ENCODE measurements at regions not wholly inside any gene's neighbourhood (a gene's known extent, or its start where the extent isn't known, plus 50 kb on each side); places are given as distances from the start of the nearest gene placed in this dataset.

DNA sequence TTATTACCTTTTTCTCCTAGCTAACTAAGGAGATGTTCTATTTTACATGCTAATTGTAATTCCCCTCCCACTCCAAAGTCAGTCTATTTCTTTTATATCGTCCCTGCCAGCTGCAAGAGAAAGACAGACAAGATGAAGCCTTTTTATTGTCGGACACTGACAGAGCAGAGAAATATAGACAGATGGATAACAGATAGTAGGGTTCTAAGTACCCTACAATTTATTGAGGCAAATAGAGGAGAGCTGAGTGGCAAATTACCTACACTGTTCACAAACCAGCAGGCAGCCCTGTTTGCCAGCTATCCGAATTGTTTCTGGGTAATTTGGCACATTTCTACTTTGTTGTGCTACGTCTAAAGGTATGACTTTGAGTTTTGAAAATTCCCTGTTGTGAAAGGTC lies 392.3 kb upstream of the ZNF717 start:
- POLR2A ChIA-PET (ENCODE audit: partially characterized antibody) = no interaction called here
- H3K14ac ChIP-seq (ENCODE audit: insufficient read length) = no peak overlapping the region
- H2BK12ac ChIP-seq (ENCODE audit: low read depth, low read length) = no peak overlapping the region
- no peaks in the 10 kb centered on the region for H3K79me1 ChIP-seq (ENCODE audit: low read depth, low read length)
- no peak overlapping the region for H3K56ac ChIP-seq (replicated peaks; ENCODE audit: insufficient read length, low read depth, low read length)
- no peak overlapping the region for H4K91ac ChIP-seq (replicated peaks; ENCODE audit: insufficient read length, low read length)
- no peak for DNase-seq (ENCODE audit: low read depth in 1 of 2, low spot score in 2 of 2)
- no peak overlapping the region for H2BK120ac ChIP-seq (replicated peaks; ENCODE audit: low read depth, low read length)
- no peak overlapping the region for H2BK5ac ChIP-seq (ENCODE audit: low read depth, low read length)
- no peak overlapping the region for H2AK5ac ChIP-seq (ENCODE audit: low read depth, low read length)
- no peaks in the 10 kb centered on the region for H3K4me1 ChIP-seq (replicated peaks in 1 of 4; ENCODE audit: control insufficient read depth in 3 of 4, insufficient read depth in 4 of 4, low read length in 3 of 4)
- H4K8ac ChIP-seq (ENCODE audit: extremely low read depth, insufficient read depth, low read length) = no peak overlapping the region
- no peaks in the 10 kb centered on the region for H3K9me3 ChIP-seq (ENCODE audit: insufficient read depth in 2 of 2, low read depth in 1 of 2, low read length in 1 of 2)
- 83% methylated on average over 4 of the region's 4 CpGs; no CpG with 5 or more reads in 1 of the 2 experiments for WGBS, 2 experiments (ENCODE audit: extremely low coverage in 1 of 2, insufficient coverage in 1 of 2, insufficient read length in 1 of 2, insufficient replicate concordance in 2 of 2, low coverage in 1 of 2, low lambda C conversion rate in 2 of 2, missing lambda C conversion rate in 1 of 2)
- H3K4me2 ChIP-seq (ENCODE audit: insufficient read depth in 1 of 2, low read depth in 2 of 2, low read length in 2 of 2) = no peak overlapping the region
- H3K4me3 ChIP-seq (ENCODE audit: extremely low read depth in 1 of 4, insufficient read depth in 2 of 4, low read depth in 3 of 4, low read length in 4 of 4) = no peak overlapping the region
- no peak overlapping the region for H3K18ac ChIP-seq (ENCODE audit: extremely low read depth, low read length)
- H3K4ac ChIP-seq (replicated peaks; ENCODE audit: insufficient read length, low read depth, low read length) = no peak overlapping the region
- no peak overlapping the region for H4K5ac ChIP-seq (ENCODE audit: insufficient read length, low read depth, low read length)
- no peaks in the 10 kb centered on the region for H4K20me1 ChIP-seq (replicated peaks in 1 of 2; ENCODE audit: control insufficient read depth in 1 of 2, insufficient read depth in 2 of 2, low read length in 2 of 2)
- H3K79me2 ChIP-seq (ENCODE audit: control insufficient read depth in 1 of 2, insufficient read depth in 2 of 2, low read length in 2 of 2) = no peaks in the 10 kb centered on the region
- no peak for FAIRE-seq
- no peak overlapping the region for H2BK15ac ChIP-seq (ENCODE audit: low read length)
- no peak overlapping the region for H3K23ac ChIP-seq (ENCODE audit: insufficient read length)
- no peak overlapping the region for H3K27ac ChIP-seq (ENCODE audit: low read depth, low read length)
- no peak overlapping the region for H2AFZ ChIP-seq (ENCODE audit: low read length)
- CTCF ChIA-PET (ENCODE audit: partially characterized antibody) = interaction anchor here (1.3 to 2.2 kb wide), 3 partner anchors 13 to 433 kb away, joined by 3 to 5 read pairs (median 4); no protein-coding TSS in a partner anchor
- H3K9ac ChIP-seq (replicated peaks in 1 of 4; ENCODE audit: extremely low read depth in 1 of 4, low read depth in 3 of 4, low read length in 3 of 4) = no peak overlapping the region
- H3K23me2 ChIP-seq (ENCODE audit: low read depth, low read length) = no peaks in the 10 kb centered on the region
- no peaks in the 10 kb centered on the region for H3K27me3 ChIP-seq (replicated peaks in 1 of 4; ENCODE audit: control insufficient read depth in 3 of 4, extremely low read depth in 1 of 4, insufficient read depth in 3 of 4, low read length in 3 of 4)
- no peaks in the 10 kb centered on the region for H3K36me3 ChIP-seq (ENCODE audit: control insufficient read depth in 2 of 4, insufficient read depth in 4 of 4, low read length in 3 of 4)
- no peak overlapping the region for H2BK20ac ChIP-seq (ENCODE audit: low read length)
- no peak for TF ChIP-seq MAFK (IDR thresholded peaks at IDR 0.05; ENCODE audit: low read depth, low read length)
- TF ChIP-seq SUZ12 (IDR thresholded peaks at IDR 0.05; ENCODE audit: low read length) = no peak
- TF ChIP-seq SIRT6 (IDR thresholded peaks at IDR 0.05; ENCODE audit: low read length) = no peak
- TF ChIP-seq HDAC6 (IDR thresholded peaks at IDR 0.05; ENCODE audit: low read depth, low read length) = no peak
- no peak for TF ChIP-seq KDM4A (IDR thresholded peaks at IDR 0.05; ENCODE audit: low read depth, low read length, severe bottlenecking)
- TF ChIP-seq, protein P1, sequence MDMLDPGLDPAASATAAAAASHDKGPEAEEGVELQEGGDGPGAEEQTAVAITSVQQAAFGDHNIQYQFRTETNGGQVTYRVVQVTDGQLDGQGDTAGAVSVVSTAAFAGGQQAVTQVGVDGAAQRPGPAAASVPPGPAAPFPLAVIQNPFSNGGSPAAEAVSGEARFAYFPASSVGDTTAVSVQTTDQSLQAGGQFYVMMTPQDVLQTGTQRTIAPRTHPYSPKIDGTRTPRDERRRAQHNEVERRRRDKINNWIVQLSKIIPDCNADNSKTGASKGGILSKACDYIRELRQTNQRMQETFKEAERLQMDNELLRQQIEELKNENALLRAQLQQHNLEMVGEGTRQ (IDR thresholded peaks at IDR 0.05; ENCODE audit: low read length) = no peak
- no peak for TF ChIP-seq CHD1 (IDR thresholded peaks at IDR 0.05; ENCODE audit: low read depth, low read length)
- TF ChIP-seq EP300 (IDR thresholded peaks at IDR 0.05; ENCODE audit: borderline replicate concordance in 1 of 2, low read depth in 2 of 2, low read length in 2 of 2) = no peak
- no peak for TF ChIP-seq CEBPB (IDR thresholded peaks at IDR 0.05; ENCODE audit: low read depth, low read length)
- TF ChIP-seq CREB1 (IDR thresholded peaks at IDR 0.05) = no peak
- TF ChIP-seq RXRA (IDR thresholded peaks at IDR 0.05; ENCODE audit: insufficient read depth, low read depth, low read length) = no peak
- no peak for TF ChIP-seq NRF1 (IDR thresholded peaks at IDR 0.05; ENCODE audit: low read depth, low read length)
- no peak for TF ChIP-seq POU5F1 (IDR thresholded peaks at IDR 0.05; ENCODE audit: low read depth, low read length)
- no peak for TF ChIP-seq POLR2A (IDR thresholded peaks at IDR 0.05; ENCODE audit: control extremely low read depth in 1 of 2, low read depth in 2 of 2, low read length in 2 of 2)
- TF ChIP-seq, protein P2, sequence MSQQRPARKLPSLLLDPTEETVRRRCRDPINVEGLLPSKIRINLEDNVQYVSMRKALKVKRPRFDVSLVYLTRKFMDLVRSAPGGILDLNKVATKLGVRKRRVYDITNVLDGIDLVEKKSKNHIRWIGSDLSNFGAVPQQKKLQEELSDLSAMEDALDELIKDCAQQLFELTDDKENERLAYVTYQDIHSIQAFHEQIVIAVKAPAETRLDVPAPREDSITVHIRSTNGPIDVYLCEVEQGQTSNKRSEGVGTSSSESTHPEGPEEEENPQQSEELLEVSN (IDR thresholded peaks at IDR 0.05) = no peak

Data from H1 (cell line).